Panc1 (cell line): ENCODE measurements at regions not wholly inside any gene's neighbourhood (a gene's known extent, or its start where the extent isn't known, plus 50 kb on each side); places are given as distances from the start of the nearest gene placed in this dataset.

Source experiments
- CTCF ChIP-seq: fragments of 450-650 bp; IDR thresholded peaks from 2 replicates; pipeline ENCODE4 v1.5.1; 2017; ENCODE audit warnings: mild to moderate bottlenecking
- POLR2AphosphoS5 ChIP-seq: IDR thresholded peaks from 2 replicates; pipeline ENCODE4 v1.6.1; 2012; ENCODE audit warnings: mild to moderate bottlenecking, low read depth, low read length, moderate library complexity
- REST ChIP-seq, 2 experiments: IDR thresholded peaks; 2 replicates each; pipeline ENCODE4 v1.6.1; 2011 to 2012; ENCODE audit warnings: low read depth in 2 of 2, control low read depth in 1 of 2, low read length in 1 of 2, mild to moderate bottlenecking in 1 of 2, moderate library complexity in 1 of 2; ENCODE audit not compliant: insufficient read depth in 1 of 2
- TCF7L2 ChIP-seq: IDR thresholded peaks from 2 replicates; pipeline ENCODE4 v1.6.1; 2011; ENCODE audit warnings: mild to moderate bottlenecking, low read depth, low read length, inconsistent platforms

- TF ChIP-seq CTCF (no peak), POLR2AphosphoS5 (no peak), TCF7L2 (no peak), REST (IDR thresholded peaks at IDR 0.05; ENCODE audit: insufficient read depth in 1 of 2, low read depth in 2 of 2, low read length in 1 of 2) (no peak)
Observed at GRCh38 chr12:90562671-90563070, 392.3 kb downstream of the CCER1 start.
